ENCODE measurements at regions not wholly inside any gene's neighbourhood (a gene's known extent, or its start where the extent isn't known, plus 50 kb on each side); places are given as distances from the start of the nearest gene placed in this dataset.

DNA sequence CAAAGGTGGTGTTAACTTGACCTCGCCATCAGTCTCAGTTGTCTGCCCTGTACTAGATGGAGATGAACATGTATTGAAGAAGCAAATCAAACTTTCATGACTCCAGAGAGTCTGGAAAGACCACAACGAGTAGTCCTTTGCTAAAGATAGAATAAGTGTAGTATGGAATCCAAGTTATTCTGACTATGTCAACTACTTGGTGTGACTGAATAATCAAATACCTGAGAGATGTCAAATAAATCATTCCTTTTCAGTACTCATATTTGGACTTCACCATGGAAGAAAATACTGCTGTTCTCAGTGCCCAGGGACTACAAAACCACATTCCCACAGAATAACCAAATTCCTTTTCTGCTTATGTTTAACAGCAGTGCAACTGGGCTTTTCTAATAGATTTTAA lies 161.2 kb upstream of the SPRY1 start:
- TF ChIP-seq CTCF (IDR thresholded peaks at IDR 0.05 in 8 of 11, conservative IDR thresholded peaks at IDR 0.05 in 3 of 11) (no peak), POLR2AphosphoS5 (IDR thresholded peaks at IDR 0.05) (no peak), POLR2A (IDR thresholded peaks at IDR 0.05) (no peak)

Data from spleen (tissue), 7 donors.